ENCODE measurements at regions not wholly inside any gene's neighbourhood (a gene's known extent, or its start where the extent isn't known, plus 50 kb on each side); places are given as distances from the start of the nearest gene placed in this dataset.
A peak's percentile ranks its signal among the peaks of the same experiment; 100 is the strongest.

GRCh38 chr3:147757866-147758265 lies 348.7 kb downstream of the ZIC1 start:
- TF ChIP-seq POLR2AphosphoS5 (IDR thresholded peaks at IDR 0.05) (no peak), CTCF (IDR thresholded peaks at IDR 0.05) (no peak), EP300 (IDR thresholded peaks at IDR 0.05) (no peak), POLR2A (IDR thresholded peaks at IDR 0.05; ENCODE audit: low read depth) (no peak)
- intact Hi-C loops (cut with DNase I), result no loop called here
- no peaks in the 10 kb centered on the region for H3K9me3 ChIP-seq
- no peaks in the 10 kb centered on the region for H3K36me3 ChIP-seq
- DNase-seq (ENCODE audit: extremely low spot score), result no peak
- H3K4me1 ChIP-seq, result peaks cover 13 to 54% (median 30%) of the 10 kb centered on the region in 4 donors
- peak overlapping the region in 3 of 4 donors; percentile 7 to 53 (median 28) for H3K27ac ChIP-seq (replicated peaks in 1 of 4)
- H3K27me3 ChIP-seq, result no peaks in the 10 kb centered on the region
- no peak overlapping the region for H3K4me3 ChIP-seq
- WGBS, result 53% methylated on average over 3 of the region's 3 CpGs

DNA sequence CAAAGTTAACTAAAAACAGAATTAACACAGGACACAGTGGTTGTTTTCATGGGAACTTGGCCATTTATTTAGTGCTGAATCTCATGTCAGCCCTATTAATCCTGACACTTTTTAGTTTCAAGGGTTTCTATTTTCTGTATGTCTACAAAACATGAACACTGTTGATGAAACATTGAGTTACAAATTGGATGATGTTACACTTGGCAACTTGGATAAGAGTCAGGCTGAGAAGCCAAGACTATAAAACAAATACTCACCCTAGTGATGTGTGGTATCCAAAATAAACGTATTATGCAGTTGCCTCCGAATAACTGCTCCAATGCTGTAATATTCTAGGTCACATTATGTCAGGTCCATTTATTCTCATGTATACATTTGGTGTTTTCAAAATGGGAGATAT lies 349.6 kb downstream of the ZIC1 start:
- no peaks in the 10 kb centered on the region for H3K27me3 ChIP-seq
- H3K36me3 ChIP-seq, result no peaks in the 10 kb centered on the region
- no peak for DNase-seq (ENCODE audit: extremely low spot score)
- no peak for TF ChIP-seq CTCF (IDR thresholded peaks at IDR 0.05)
- no peak for TF ChIP-seq POLR2AphosphoS5 (IDR thresholded peaks at IDR 0.05)
- TF ChIP-seq POLR2A (IDR thresholded peaks at IDR 0.05; ENCODE audit: low read depth), result no peak
- no peak for TF ChIP-seq EP300 (IDR thresholded peaks at IDR 0.05)
- intact Hi-C loops (cut with DNase I), result no loop called here
- H3K4me3 ChIP-seq, result no peak overlapping the region
- no peaks in the 10 kb centered on the region for H3K9me3 ChIP-seq
- H3K4me1 ChIP-seq, result peaks cover 13 to 54% (median 30%) of the 10 kb centered on the region in 4 donors
- H3K27ac ChIP-seq (replicated peaks in 1 of 4), result peak overlapping the region; percentile 7 to 53 (median 36)
- 25% methylated on average over 2 of the region's 2 CpGs for WGBS

- intact Hi-C loops (cut with DNase I), result no loop called here
- no peak overlapping the region for H3K4me3 ChIP-seq
- no peaks in the 10 kb centered on the region for H3K27me3 ChIP-seq
- H3K9me3 ChIP-seq, result no peaks in the 10 kb centered on the region
- peaks cover 13 to 54% (median 30%) of the 10 kb centered on the region in 4 donors for H3K4me1 ChIP-seq
- H3K27ac ChIP-seq (replicated peaks in 1 of 4), result peak overlapping the region in 1 of 4 donors; percentile 2
- no peak for TF ChIP-seq EP300 (IDR thresholded peaks at IDR 0.05)
- no peak for TF ChIP-seq POLR2AphosphoS5 (IDR thresholded peaks at IDR 0.05)
- TF ChIP-seq POLR2A (IDR thresholded peaks at IDR 0.05; ENCODE audit: low read depth), result no peak
- TF ChIP-seq CTCF (IDR thresholded peaks at IDR 0.05), result no peak
- no peaks in the 10 kb centered on the region for H3K36me3 ChIP-seq
- 75% methylated on average over 1 of the region's 1 CpG for WGBS
- DNase-seq (ENCODE audit: extremely low spot score), result no peak
Observed at GRCh38 chr3:147760085-147760484, 350.9 kb downstream of the ZIC1 start.

DNA sequence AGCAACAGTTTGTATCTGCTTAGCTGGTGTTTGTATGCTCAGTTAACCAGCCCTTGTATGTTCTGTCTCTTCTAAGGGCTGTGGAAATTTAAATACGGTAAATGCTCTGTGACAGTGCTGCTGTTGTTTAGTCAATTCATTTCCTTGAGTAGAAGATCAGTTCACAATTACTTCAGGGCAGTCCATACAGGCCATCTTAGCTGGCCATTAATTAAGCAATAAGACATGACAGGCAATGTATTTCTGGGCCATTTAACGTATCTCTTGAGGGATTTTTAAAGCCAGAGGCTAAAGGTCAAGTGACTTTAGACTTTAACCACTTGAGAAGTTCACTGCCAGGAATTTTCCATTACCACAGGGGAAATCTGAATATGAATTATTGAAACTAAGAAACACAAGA lies 351.8 kb downstream of the ZIC1 start:
- Histone ChIP-seq H3K27me3 (no peaks in the 10 kb centered on the region), H3K27ac (replicated peaks in 1 of 4) (no peak overlapping the region), H3K9me3 (no peaks in the 10 kb centered on the region), H3K4me1 (peaks cover 13 to 49% (median 30%) of the 10 kb centered on the region in 4 donors), H3K4me3 (no peak overlapping the region), H3K36me3 (no peaks in the 10 kb centered on the region)
- no peak for DNase-seq (ENCODE audit: extremely low spot score)
- WGBS, result 44% methylated on average over 2 of the region's 2 CpGs
- TF ChIP-seq CTCF (IDR thresholded peaks at IDR 0.05) (no peak), EP300 (IDR thresholded peaks at IDR 0.05) (no peak), POLR2AphosphoS5 (IDR thresholded peaks at IDR 0.05) (no peak), POLR2A (IDR thresholded peaks at IDR 0.05; ENCODE audit: low read depth) (no peak)
- intact Hi-C loops (cut with DNase I), result no loop called here

- no peak for DNase-seq (ENCODE audit: extremely low spot score)
- no peak for TF ChIP-seq POLR2AphosphoS5 (IDR thresholded peaks at IDR 0.05)
- no peak for TF ChIP-seq CTCF (IDR thresholded peaks at IDR 0.05)
- TF ChIP-seq POLR2A (IDR thresholded peaks at IDR 0.05; ENCODE audit: low read depth), result no peak
- no peak for TF ChIP-seq EP300 (IDR thresholded peaks at IDR 0.05)
- Histone ChIP-seq H3K27ac (replicated peaks in 1 of 4) (no peak overlapping the region), H3K4me1 (no peaks in the 10 kb centered on the region), H3K27me3 (no peaks in the 10 kb centered on the region), H3K4me3 (no peak overlapping the region), H3K36me3 (no peaks in the 10 kb centered on the region), H3K9me3 (no peaks in the 10 kb centered on the region)
- intact Hi-C loops (cut with DNase I), result no loop called here
- WGBS, result 83% methylated on average over 2 of the region's 2 CpGs
Observed at GRCh38 chr3:147773116-147773630, 364.0 kb downstream of the ZIC1 start.
